HEK293 (cell line): ENCODE measurements at regions not wholly inside any gene's neighbourhood (a gene's known extent, or its start where the extent isn't known, plus 50 kb on each side); places are given as distances from the start of the nearest gene placed in this dataset.

ENCODE experiments used
- CTCF ChIA-PET: fragments of 350-600 bp; formaldehyde crosslinking; extraction: SDS; loops from one replicate; lab custom pipeline; 2021; ENCODE audit warnings: antibody characterized with exemption; lab: Yijun Ruan, JAX
- POLR2A ChIA-PET: fragments of 300-600 bp; formaldehyde crosslinking; extraction: SDS; loops from one replicate; lab custom pipeline; 2020; ENCODE audit warnings: antibody characterized with exemption, inconsistent platforms; lab: Yijun Ruan, JAX
- H3K27ac ChIP-seq: fragments of 200-500 bp; sonication (Bioruptor generic); 2 replicates; pipeline ENCODE4 v1.5.1; 2014; ENCODE audit warnings: low read depth, low read length, control low read depth, inconsistent platforms; ENCODE audit errors: extremely low read depth
- H3K36me3 ChIP-seq, 2 experiments: fragments of 200-500 bp in 1 of 2; sonication (Bioruptor generic) in 1 of 2; 1 replicate in 1 of 2; 2 replicates in 1 of 2; pipeline ENCODE4 v1.5.1; 2014 to 2017; ENCODE audit warnings: inconsistent platforms in 2 of 2, low read length in 2 of 2; ENCODE audit not compliant: control insufficient read depth in 2 of 2, insufficient read depth in 1 of 2
- H3K4me1 ChIP-seq: fragments of 200-500 bp; sonication (Bioruptor generic); 2 replicates; pipeline ENCODE4 v1.5.1; 2014; ENCODE audit warnings: mild to moderate bottlenecking, low read length, inconsistent platforms; ENCODE audit not compliant: control insufficient read depth, insufficient read depth
- H3K4me3 ChIP-seq: 2 replicates; pipeline ENCODE4 v1.5.1; 2011; ENCODE audit warnings: low read depth, mild to moderate bottlenecking, control low read depth, low read length, moderate library complexity
- H3K9me3 ChIP-seq: fragments of 200-500 bp; sonication (Bioruptor generic); 2 replicates; pipeline ENCODE4 v1.5.1; 2014; ENCODE audit warnings: low read depth, low read length, inconsistent platforms; ENCODE audit not compliant: control insufficient read depth, insufficient read depth
- CTCF ChIP-seq: fragments of 450-650 bp; formaldehyde crosslinking; IDR thresholded peaks from 2 replicates; pipeline ENCODE4 v1.5.1; 2016; ENCODE audit warnings: missing biosample characterization, missing genetic modification characterization
- HOXA7 ChIP-seq: sonication (generic); formaldehyde crosslinking; IDR thresholded peaks from 2 replicates; pipeline ENCODE4 v1.8.1; 2022; ENCODE audit warnings: missing genetic modification reagents, borderline replicate concordance
- OSR2 ChIP-seq: fragments of 450-650 bp; formaldehyde crosslinking; IDR thresholded peaks from 2 replicates; pipeline ENCODE4 v1.5.1; 2016; ENCODE audit warnings: missing biosample characterization, missing genetic modification characterization
- REST ChIP-seq: fragments of 450-650 bp; formaldehyde crosslinking; IDR thresholded peaks from 2 replicates; pipeline ENCODE4 v1.5.1; 2016; ENCODE audit warnings: missing biosample characterization, missing genetic modification characterization
- YY1 ChIP-seq: fragments of 450-650 bp; formaldehyde crosslinking; IDR thresholded peaks from 2 replicates; pipeline ENCODE4 v1.5.1; 2018; ENCODE audit warnings: missing biosample characterization, missing genetic modification characterization
- ZBTB8A ChIP-seq: fragments of 450-650 bp; formaldehyde crosslinking; IDR thresholded peaks from 2 replicates; pipeline ENCODE4 v1.5.1; 2016; ENCODE audit warnings: missing biosample characterization, missing genetic modification characterization
- ZFP41 ChIP-seq: fragments of 450-650 bp; formaldehyde crosslinking; IDR thresholded peaks from 2 replicates; pipeline ENCODE4 v1.5.1; 2016; ENCODE audit warnings: missing biosample characterization, missing genetic modification characterization, borderline replicate concordance
- ZNF19 ChIP-seq: fragments of 450-650 bp; formaldehyde crosslinking; IDR thresholded peaks from 2 replicates; pipeline ENCODE4; 2016; ENCODE audit warnings: missing biosample characterization, missing genetic modification characterization, low read depth
- ZNF350 ChIP-seq: fragments of 450-650 bp; formaldehyde crosslinking; IDR thresholded peaks from 2 replicates; pipeline ENCODE4 v1.5.0; 2017; ENCODE audit warnings: missing biosample characterization, mild to moderate bottlenecking, missing genetic modification characterization
- ZNF37A ChIP-seq: fragments of 450-650 bp; IDR thresholded peaks from 2 replicates; pipeline ENCODE4 v1.5.1; 2018; ENCODE audit warnings: missing biosample characterization, missing genetic modification characterization
- ZNF391 ChIP-seq: fragments of 450-650 bp; formaldehyde crosslinking; IDR thresholded peaks from 2 replicates; pipeline ENCODE4 v1.5.1; 2016; ENCODE audit warnings: low read depth, missing biosample characterization, missing genetic modification characterization, borderline replicate concordance
- ZNF433 ChIP-seq: fragments of 450-650 bp; formaldehyde crosslinking; IDR thresholded peaks from 2 replicates; pipeline ENCODE4 v1.5.1; 2016; ENCODE audit warnings: missing biosample characterization, missing genetic modification characterization, low read depth
- ZNF529 ChIP-seq: fragments of 450-650 bp; formaldehyde crosslinking; IDR thresholded peaks from 2 replicates; pipeline ENCODE4 v1.5.1; 2017; ENCODE audit warnings: missing genetic modification characterization, missing biosample characterization; ENCODE audit not compliant: insufficient replicate concordance
- ZNF623 ChIP-seq: fragments of 450-650 bp; formaldehyde crosslinking; IDR thresholded peaks from 2 replicates; pipeline ENCODE4 v1.5.1; 2016; ENCODE audit warnings: missing biosample characterization, missing genetic modification characterization
- TF ChIP-seq, protein P1 (sequence below): fragments of 450-650 bp; formaldehyde crosslinking; IDR thresholded peaks from 2 replicates; pipeline ENCODE4 v1.5.1; 2016; ENCODE audit warnings: missing biosample characterization, missing genetic modification characterization
- TF ChIP-seq, protein P2 (sequence below): fragments of 450-650 bp; formaldehyde crosslinking; IDR thresholded peaks from 2 replicates; pipeline ENCODE4 v1.5.1; 2016; ENCODE audit warnings: missing biosample characterization, missing genetic modification characterization, low read depth
- TF ChIP-seq, protein P3 (sequence below): fragments of 450-650 bp; formaldehyde crosslinking; IDR thresholded peaks from 2 replicates; pipeline ENCODE4; 2016; ENCODE audit warnings: missing biosample characterization, missing genetic modification characterization

DNA sequence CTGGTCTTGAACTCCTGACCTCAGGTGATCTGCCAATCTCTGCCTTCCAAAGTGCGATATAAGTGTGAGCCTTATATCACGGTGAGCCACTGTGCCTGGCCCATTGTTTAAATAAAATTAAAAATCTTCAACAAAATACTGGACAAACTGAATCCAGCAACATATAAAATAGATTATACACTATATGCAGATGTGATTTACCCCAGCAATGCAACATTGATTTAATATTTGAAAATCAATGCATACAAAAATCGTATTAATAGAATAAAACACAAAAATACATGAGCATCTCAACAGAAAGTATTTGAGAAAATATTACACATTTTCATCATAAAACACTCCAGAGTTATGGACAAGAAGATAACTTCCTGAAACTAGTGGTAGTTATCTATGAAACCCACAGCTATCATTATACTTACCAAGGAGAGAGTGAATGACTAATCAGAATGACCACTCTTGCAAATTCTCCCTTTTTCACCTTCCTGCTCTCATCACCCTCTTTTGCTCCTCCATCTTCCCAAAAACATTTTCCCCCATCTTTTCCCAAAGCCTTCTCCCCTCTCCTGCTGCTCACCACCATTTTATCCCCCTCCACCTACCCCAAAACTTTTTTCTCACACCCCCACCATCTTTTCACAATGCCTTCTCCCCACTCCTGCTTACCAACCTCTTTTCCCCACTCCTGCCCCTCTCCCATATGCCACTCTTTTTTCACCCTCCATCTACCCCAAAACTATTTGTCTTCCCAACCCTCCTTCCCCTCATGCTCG lies 122.1 kb upstream of the VPREB1 start (continued):
- TF ChIP-seq, protein P1, sequence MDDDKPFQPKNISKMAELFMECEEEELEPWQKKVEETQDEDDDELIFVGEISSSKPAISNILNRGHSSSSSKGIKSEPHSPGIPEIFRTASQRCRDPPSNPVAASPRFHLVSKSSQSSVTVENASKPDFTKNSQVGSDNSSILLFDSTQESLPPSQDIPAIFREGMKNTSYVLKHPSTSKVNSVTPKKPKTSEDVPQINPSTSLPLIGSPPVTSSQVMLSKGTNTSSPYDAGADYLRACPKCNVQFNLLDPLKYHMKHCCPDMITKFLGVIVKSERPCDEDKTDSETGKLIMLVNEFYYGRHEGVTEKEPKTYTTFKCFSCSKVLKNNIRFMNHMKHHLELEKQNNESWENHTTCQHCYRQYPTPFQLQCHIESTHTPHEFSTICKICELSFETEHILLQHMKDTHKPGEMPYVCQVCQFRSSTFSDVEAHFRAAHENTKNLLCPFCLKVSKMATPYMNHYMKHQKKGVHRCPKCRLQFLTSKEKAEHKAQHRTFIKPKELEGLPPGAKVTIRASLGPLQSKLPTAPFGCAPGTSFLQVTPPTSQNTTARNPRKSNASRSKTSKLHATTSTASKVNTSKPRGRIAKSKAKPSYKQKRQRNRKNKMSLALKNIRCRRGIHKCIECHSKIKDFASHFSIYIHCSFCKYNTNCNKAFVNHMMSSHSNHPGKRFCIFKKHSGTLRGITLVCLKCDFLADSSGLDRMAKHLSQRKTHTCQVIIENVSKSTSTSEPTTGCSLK (tag by site-specific recombination) = no peak
- TF ChIP-seq, protein P2, sequence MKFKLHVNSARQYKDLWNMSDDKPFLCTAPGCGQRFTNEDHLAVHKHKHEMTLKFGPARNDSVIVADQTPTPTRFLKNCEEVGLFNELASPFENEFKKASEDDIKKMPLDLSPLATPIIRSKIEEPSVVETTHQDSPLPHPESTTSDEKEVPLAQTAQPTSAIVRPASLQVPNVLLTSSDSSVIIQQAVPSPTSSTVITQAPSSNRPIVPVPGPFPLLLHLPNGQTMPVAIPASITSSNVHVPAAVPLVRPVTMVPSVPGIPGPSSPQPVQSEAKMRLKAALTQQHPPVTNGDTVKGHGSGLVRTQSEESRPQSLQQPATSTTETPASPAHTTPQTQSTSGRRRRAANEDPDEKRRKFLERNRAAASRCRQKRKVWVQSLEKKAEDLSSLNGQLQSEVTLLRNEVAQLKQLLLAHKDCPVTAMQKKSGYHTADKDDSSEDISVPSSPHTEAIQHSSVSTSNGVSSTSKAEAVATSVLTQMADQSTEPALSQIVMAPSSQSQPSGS = no peak
- TF ChIP-seq HOXA7 (CRISPR knock-in tag) (no peak), YY1 (tag by site-specific recombination) (no peak), OSR2 (tag by site-specific recombination) (no peak), ZNF350 (tag by site-specific recombination) (no peak), REST (tag by site-specific recombination) (no peak), ZFP41 (tag by site-specific recombination) (no peak), ZNF19 (no peak)
- TF ChIP-seq, all 188 proteins: peak for 2

- no peak overlapping the region for H3K27ac ChIP-seq
- ChIA-PET POLR2A (no interaction called here), CTCF (interaction anchor here (0.7 to 3.1 kb wide), 2 partner anchors 11 to 221 kb away, joined by 3 to 17 read pairs; no protein-coding TSS in a partner anchor)
- no peaks in the 10 kb centered on the region for H3K9me3 ChIP-seq
- no peaks in the 10 kb centered on the region for H3K36me3 ChIP-seq
- no peaks in the 10 kb centered on the region for H3K4me1 ChIP-seq
- no peak overlapping the region for H3K4me3 ChIP-seq
- TF ChIP-seq ZNF623 (tag by site-specific recombination) (no peak), CTCF (no peak)
Measured at GRCh38 chr22:22121445-22121844, 123.1 kb upstream of the VPREB1 start.

GRCh38 chr22:22120160-22120559 lies 124.4 kb upstream of the VPREB1 start:
- Histone ChIP-seq H3K9me3 (no peaks in the 10 kb centered on the region), H3K27ac (no peak overlapping the region), H3K4me3 (no peak overlapping the region), H3K36me3 (no peaks in the 10 kb centered on the region), H3K4me1 (no peaks in the 10 kb centered on the region)
- TF ChIP-seq ZNF391 (no peak), ZBTB8A (no peak), ZNF529 (no peak), ZNF433 (tag by site-specific recombination) (no peak), ZNF37A (no peak)
- TF ChIP-seq, protein P3, sequence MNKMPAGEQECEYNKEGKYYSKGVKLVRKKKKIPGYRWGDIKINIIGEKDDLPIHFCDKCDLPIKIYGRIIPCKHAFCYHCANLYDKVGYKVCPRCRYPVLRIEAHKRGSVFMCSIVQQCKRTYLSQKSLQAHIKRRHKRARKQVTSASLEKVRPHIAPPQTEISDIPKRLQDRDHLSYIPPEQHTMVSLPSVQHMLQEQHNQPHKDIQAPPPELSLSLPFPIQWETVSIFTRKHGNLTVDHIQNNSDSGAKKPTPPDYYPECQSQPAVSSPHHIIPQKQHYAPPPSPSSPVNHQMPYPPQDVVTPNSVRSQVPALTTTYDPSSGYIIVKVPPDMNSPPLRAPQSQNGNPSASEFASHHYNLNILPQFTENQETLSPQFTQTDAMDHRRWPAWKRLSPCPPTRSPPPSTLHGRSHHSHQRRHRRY (tag by site-specific recombination) = no peak
- ChIA-PET POLR2A (no interaction called here), CTCF (interaction anchor here (1.5 to 3.1 kb wide), 2 partner anchors 10 to 15 kb away, joined by 3 to 17 read pairs; no protein-coding TSS in a partner anchor)
